ENCODE measurements at regions not wholly inside any gene's neighbourhood (a gene's known extent, or its start where the extent isn't known, plus 50 kb on each side); places are given as distances from the start of the nearest gene placed in this dataset.

- Histone ChIP-seq H3K27me3 (ENCODE audit: control insufficient read depth, insufficient read depth, low read length) (no peaks in the 10 kb centered on the region), H3K36me3 (ENCODE audit: control insufficient read depth, insufficient read depth, low read length) (no peaks in the 10 kb centered on the region), H3K4me3 (ENCODE audit: low read length) (no peak overlapping the region), H3K27ac (ENCODE audit: low read length) (no peak overlapping the region), H3K9me3 (ENCODE audit: control insufficient read depth, low read depth, low read length) (no peaks in the 10 kb centered on the region), H3K4me1 (ENCODE audit: control insufficient read depth, insufficient read depth, low read length) (peaks cover 8% of the 10 kb centered on the region)
- WGBS (ENCODE audit: insufficient coverage, low lambda C conversion rate) = 50% methylated on average over 1 of the region's 4 CpGs
- no peak for DNase-seq
Observed at GRCh38 chr5:145160679-145161078, 674.5 kb downstream of the PRELID2 start.

GRCh38 chr5:145158730-145159129, 676.4 kb downstream of the PRELID2 start:
- no peak for DNase-seq
- Histone ChIP-seq H3K9me3 (ENCODE audit: control insufficient read depth, low read depth, low read length) (no peaks in the 10 kb centered on the region), H3K4me1 (ENCODE audit: control insufficient read depth, insufficient read depth, low read length) (peaks cover 3% of the 10 kb centered on the region), H3K27me3 (ENCODE audit: control insufficient read depth, insufficient read depth, low read length) (no peaks in the 10 kb centered on the region), H3K4me3 (ENCODE audit: low read length) (no peak overlapping the region), H3K36me3 (ENCODE audit: control insufficient read depth, insufficient read depth, low read length) (no peaks in the 10 kb centered on the region), H3K27ac (ENCODE audit: low read length) (no peak overlapping the region)
- WGBS (ENCODE audit: insufficient coverage, low lambda C conversion rate) = no CpG with 5 or more reads among the region's 4 CpGs

- H3K4me1 ChIP-seq (ENCODE audit: control insufficient read depth, insufficient read depth, low read length) = no peaks in the 10 kb centered on the region
- no peak overlapping the region for H3K27ac ChIP-seq (ENCODE audit: low read length)
- no peak for DNase-seq
- no peaks in the 10 kb centered on the region for H3K9me3 ChIP-seq (ENCODE audit: control insufficient read depth, low read depth, low read length)
- no peaks in the 10 kb centered on the region for H3K36me3 ChIP-seq (ENCODE audit: control insufficient read depth, insufficient read depth, low read length)
- H3K27me3 ChIP-seq (ENCODE audit: control insufficient read depth, insufficient read depth, low read length) = no peaks in the 10 kb centered on the region
- H3K4me3 ChIP-seq (ENCODE audit: low read length) = no peak overlapping the region
Observed at GRCh38 chr5:145157841-145158240, 677.3 kb downstream of the PRELID2 start.

GRCh38 chr5:145141534-145141933, 693.6 kb downstream of the PRELID2 start:
- WGBS (ENCODE audit: insufficient coverage, low lambda C conversion rate) = 100% methylated on average over 1 of the region's 1 CpG
- Histone ChIP-seq H3K4me3 (ENCODE audit: low read length) (no peak overlapping the region), H3K4me1 (ENCODE audit: control insufficient read depth, insufficient read depth, low read length) (no peaks in the 10 kb centered on the region), H3K36me3 (ENCODE audit: control insufficient read depth, insufficient read depth, low read length) (no peaks in the 10 kb centered on the region), H3K27ac (ENCODE audit: low read length) (no peak overlapping the region), H3K27me3 (ENCODE audit: control insufficient read depth, insufficient read depth, low read length) (no peaks in the 10 kb centered on the region), H3K9me3 (ENCODE audit: control insufficient read depth, low read depth, low read length) (no peaks in the 10 kb centered on the region)
- DNase-seq = no peak

- Histone ChIP-seq H3K4me1 (ENCODE audit: control insufficient read depth, insufficient read depth, low read length) (no peaks in the 10 kb centered on the region), H3K4me3 (ENCODE audit: low read length) (no peak overlapping the region), H3K9me3 (ENCODE audit: control insufficient read depth, low read depth, low read length) (no peaks in the 10 kb centered on the region), H3K36me3 (ENCODE audit: control insufficient read depth, insufficient read depth, low read length) (no peaks in the 10 kb centered on the region), H3K27ac (ENCODE audit: low read length) (no peak overlapping the region), H3K27me3 (ENCODE audit: control insufficient read depth, insufficient read depth, low read length) (no peaks in the 10 kb centered on the region)
- WGBS (ENCODE audit: insufficient coverage, low lambda C conversion rate) = 67% methylated on average over 1 of the region's 3 CpGs
- no peak for DNase-seq
Observed at GRCh38 chr5:145130996-145131395, 704.1 kb downstream of the PRELID2 start.

- no peaks in the 10 kb centered on the region for H3K27me3 ChIP-seq (ENCODE audit: control insufficient read depth, insufficient read depth, low read length)
- no peaks in the 10 kb centered on the region for H3K36me3 ChIP-seq (ENCODE audit: control insufficient read depth, insufficient read depth, low read length)
- H3K4me3 ChIP-seq (ENCODE audit: low read length) = no peak overlapping the region
- 95% methylated on average over 4 of the region's 5 CpGs for WGBS (ENCODE audit: insufficient coverage, low lambda C conversion rate)
- H3K9me3 ChIP-seq (ENCODE audit: control insufficient read depth, low read depth, low read length) = no peaks in the 10 kb centered on the region
- no peaks in the 10 kb centered on the region for H3K4me1 ChIP-seq (ENCODE audit: control insufficient read depth, insufficient read depth, low read length)
- H3K27ac ChIP-seq (ENCODE audit: low read length) = no peak overlapping the region
- no peak for DNase-seq
Observed at GRCh38 chr5:145129797-145130196, 705.3 kb downstream of the PRELID2 start.

GRCh38 chr5:145124806-145125205, 710.3 kb downstream of the PRELID2 start:
- Histone ChIP-seq H3K4me1 (ENCODE audit: control insufficient read depth, insufficient read depth, low read length) (no peaks in the 10 kb centered on the region), H3K9me3 (ENCODE audit: control insufficient read depth, low read depth, low read length) (no peaks in the 10 kb centered on the region), H3K27me3 (ENCODE audit: control insufficient read depth, insufficient read depth, low read length) (no peaks in the 10 kb centered on the region), H3K27ac (ENCODE audit: low read length) (no peak overlapping the region), H3K36me3 (ENCODE audit: control insufficient read depth, insufficient read depth, low read length) (no peaks in the 10 kb centered on the region), H3K4me3 (ENCODE audit: low read length) (no peak overlapping the region)
- 75% methylated on average over 1 of the region's 3 CpGs for WGBS (ENCODE audit: insufficient coverage, low lambda C conversion rate)
- no peak for DNase-seq

GRCh38 chr5:145118611-145119010, 716.5 kb downstream of the PRELID2 start:
- H3K9me3 ChIP-seq (ENCODE audit: control insufficient read depth, low read depth, low read length) = no peaks in the 10 kb centered on the region
- no peak for DNase-seq
- H3K27ac ChIP-seq (ENCODE audit: low read length) = no peak overlapping the region
- no peaks in the 10 kb centered on the region for H3K4me1 ChIP-seq (ENCODE audit: control insufficient read depth, insufficient read depth, low read length)
- H3K4me3 ChIP-seq (ENCODE audit: low read length) = no peak overlapping the region
- WGBS (ENCODE audit: insufficient coverage, low lambda C conversion rate) = no CpG with 5 or more reads among the region's 2 CpGs
- H3K36me3 ChIP-seq (ENCODE audit: control insufficient read depth, insufficient read depth, low read length) = no peaks in the 10 kb centered on the region
- H3K27me3 ChIP-seq (ENCODE audit: control insufficient read depth, insufficient read depth, low read length) = no peaks in the 10 kb centered on the region

GRCh38 chr5:145118127-145118526, 717.0 kb downstream of the PRELID2 start:
- Histone ChIP-seq H3K27ac (ENCODE audit: low read length) (no peak overlapping the region), H3K9me3 (ENCODE audit: control insufficient read depth, low read depth, low read length) (no peaks in the 10 kb centered on the region), H3K4me1 (ENCODE audit: control insufficient read depth, insufficient read depth, low read length) (no peaks in the 10 kb centered on the region), H3K4me3 (ENCODE audit: low read length) (no peak overlapping the region), H3K27me3 (ENCODE audit: control insufficient read depth, insufficient read depth, low read length) (no peaks in the 10 kb centered on the region), H3K36me3 (ENCODE audit: control insufficient read depth, insufficient read depth, low read length) (no peaks in the 10 kb centered on the region)
- WGBS (ENCODE audit: insufficient coverage, low lambda C conversion rate) = 100% methylated on average over 1 of the region's 1 CpG
- no peak for DNase-seq

- H3K36me3 ChIP-seq (ENCODE audit: control insufficient read depth, insufficient read depth, low read length) = no peaks in the 10 kb centered on the region
- no peak overlapping the region for H3K4me3 ChIP-seq (ENCODE audit: low read length)
- DNase-seq = no peak
- H3K27ac ChIP-seq (ENCODE audit: low read length) = no peak overlapping the region
- no peaks in the 10 kb centered on the region for H3K27me3 ChIP-seq (ENCODE audit: control insufficient read depth, insufficient read depth, low read length)
- H3K9me3 ChIP-seq (ENCODE audit: control insufficient read depth, low read depth, low read length) = no peaks in the 10 kb centered on the region
- H3K4me1 ChIP-seq (ENCODE audit: control insufficient read depth, insufficient read depth, low read length) = no peaks in the 10 kb centered on the region
- WGBS (ENCODE audit: insufficient coverage, low lambda C conversion rate) = no CpG with 5 or more reads among the region's 4 CpGs
Observed at GRCh38 chr5:145117285-145117684, 717.9 kb downstream of the PRELID2 start.

GRCh38 chr5:145111420-145111819, 723.7 kb downstream of the PRELID2 start:
- H3K27me3 ChIP-seq (ENCODE audit: control insufficient read depth, insufficient read depth, low read length) = no peaks in the 10 kb centered on the region
- WGBS (ENCODE audit: insufficient coverage, low lambda C conversion rate) = no CpG with 5 or more reads among the region's 3 CpGs
- no peaks in the 10 kb centered on the region for H3K36me3 ChIP-seq (ENCODE audit: control insufficient read depth, insufficient read depth, low read length)
- DNase-seq = no peak
- no peak overlapping the region for H3K27ac ChIP-seq (ENCODE audit: low read length)
- no peaks in the 10 kb centered on the region for H3K4me1 ChIP-seq (ENCODE audit: control insufficient read depth, insufficient read depth, low read length)
- H3K4me3 ChIP-seq (ENCODE audit: low read length) = no peak overlapping the region
- H3K9me3 ChIP-seq (ENCODE audit: control insufficient read depth, low read depth, low read length) = no peaks in the 10 kb centered on the region
